ENCODE measurements at regions not wholly inside any gene's neighbourhood (a gene's known extent, or its start where the extent isn't known, plus 50 kb on each side); places are given as distances from the start of the nearest gene placed in this dataset.
A peak's percentile ranks its signal among the peaks of the same experiment; 100 is the strongest.

- no peak overlapping the region for H3K4me3 ChIP-seq (ENCODE audit: low read depth, low read length)
- no peak for TF ChIP-seq CTCF (conservative IDR thresholded peaks at IDR 0.05; ENCODE audit: low read depth, low read length)
- no peak for DNase-seq (ENCODE audit: low read depth)
Measured at GRCh38 chr14:34931206-34931605, 51.6 kb upstream of the SRP54 start.

GRCh38 chr14:34930591-34931091 is 52.2 kb upstream of the SRP54 start:
- H3K4me3 ChIP-seq (ENCODE audit: low read depth, low read length) = no peak overlapping the region
- DNase-seq (ENCODE audit: low read depth) = no peak
- no peak for TF ChIP-seq CTCF (conservative IDR thresholded peaks at IDR 0.05; ENCODE audit: low read depth, low read length)

GRCh38 chr14:34926552-34926951 is 51.4 kb upstream of the BAZ1A start:
- TF ChIP-seq CTCF (conservative IDR thresholded peaks at IDR 0.05; ENCODE audit: low read depth, low read length) = no peak
- no peak overlapping the region for H3K4me3 ChIP-seq (ENCODE audit: low read depth, low read length)
- DNase-seq (ENCODE audit: low read depth) = peak; percentile 69
